H1 (cell line): ENCODE measurements at regions not wholly inside any gene's neighbourhood (a gene's known extent, or its start where the extent isn't known, plus 50 kb on each side); places are given as distances from the start of the nearest gene placed in this dataset.

Experiments
- CTCF ChIA-PET: fragments of 300-600 bp; sonication (Branson Sonifier 250); formaldehyde crosslinking; loops from one replicate; lab custom pipeline; 2021; ENCODE audit not compliant: partially characterized antibody; lab: Charles Lee
- POLR2A ChIA-PET: fragments of 300-600 bp; sonication (Branson Sonifier 250); formaldehyde crosslinking; loops from one replicate; lab custom pipeline; 2021; ENCODE audit warnings: inconsistent platforms; ENCODE audit not compliant: partially characterized antibody; lab: Charles Lee
- DNase-seq, 2 experiments: peaks; one replicate each; pipeline versions ENCODE4 v3.0.0 to v3.0.0-alpha.2; 2010 to 2022; ENCODE audit warnings: low spot score in 2 of 2, low read depth in 1 of 2, mixed read lengths in 1 of 2
- FAIRE-seq: peaks from 2 replicates; lab custom pipeline; 2011; peaks lifted over from hg19 to GRCh38; lab: Jason Lieb, UNC
- H2AFZ ChIP-seq: 2 replicates; pipeline ENCODE4 v1.8.1; 2012; ENCODE audit warnings: low read length, inconsistent platforms
- H2AK5ac ChIP-seq: 2 replicates; pipeline ENCODE4 v1.6.1; 2013; ENCODE audit warnings: low read depth, low read length
- H2BK120ac ChIP-seq: replicated peaks from 2 replicates; pipeline ENCODE3; 2013; ENCODE audit warnings: low read depth, low read length, inconsistent platforms
- H2BK12ac ChIP-seq: 2 replicates; pipeline ENCODE4 v1.6.1; 2013; ENCODE audit warnings: low read depth, low read length
- H2BK15ac ChIP-seq: 2 replicates; pipeline ENCODE4 v1.6.1; 2013; ENCODE audit warnings: low read length
- H2BK20ac ChIP-seq: 2 replicates; pipeline ENCODE4 v1.6.1; 2013; ENCODE audit warnings: low read length
- H2BK5ac ChIP-seq: 2 replicates; pipeline ENCODE4 v1.6.1; 2013; ENCODE audit warnings: low read depth, low read length
- H3K14ac ChIP-seq: 2 replicates; pipeline ENCODE4 v1.6.1; 2013; ENCODE audit warnings: inconsistent platforms; ENCODE audit not compliant: insufficient read length
- H3K18ac ChIP-seq: 2 replicates; pipeline ENCODE4 v1.6.1; 2013; ENCODE audit warnings: low read length; ENCODE audit errors: extremely low read depth
- H3K23ac ChIP-seq: 2 replicates; pipeline ENCODE4 v1.6.1; 2013; ENCODE audit warnings: inconsistent platforms; ENCODE audit not compliant: insufficient read length
- H3K23me2 ChIP-seq: 2 replicates; pipeline ENCODE4 v1.6.1; 2013; ENCODE audit warnings: low read depth, low read length
- H3K27ac ChIP-seq: 2 replicates; pipeline ENCODE4 v1.6.1; 2011; ENCODE audit warnings: low read depth, low read length, inconsistent platforms
- H3K27me3 ChIP-seq, 4 experiments: replicated peaks in 1 of 4; 1 replicate in 1 of 4; 2 replicates in 3 of 4; pipeline versions ENCODE4 v1.6.1 to v1.8.1; 2011 to 2013; ENCODE audit warnings: low read length in 3 of 4, mild to moderate bottlenecking in 3 of 4, inconsistent platforms in 2 of 4, mixed read lengths in 2 of 4, moderate library complexity in 1 of 4; ENCODE audit not compliant: control insufficient read depth in 3 of 4, insufficient read depth in 3 of 4; ENCODE audit errors: extremely low read depth in 1 of 4
- H3K36me3 ChIP-seq, 4 experiments: 2 replicates each; pipeline versions ENCODE4 v1.6.1 to v1.8.1; 2011 to 2013; ENCODE audit warnings: mild to moderate bottlenecking in 4 of 4, low read length in 3 of 4, moderate library complexity in 2 of 4, control low read depth in 1 of 4, inconsistent platforms in 1 of 4; ENCODE audit not compliant: insufficient read depth in 4 of 4, control insufficient read depth in 2 of 4
- H3K4ac ChIP-seq: replicated peaks from 2 replicates; pipeline ENCODE3; 2013; ENCODE audit warnings: low read length, low read depth, mixed read lengths, inconsistent platforms; ENCODE audit not compliant: insufficient read length
- H3K4me1 ChIP-seq, 4 experiments: replicated peaks in 1 of 4; 1 replicate in 1 of 4; 2 replicates in 3 of 4; pipeline versions ENCODE4 v1.6.1 to v1.8.1; 2011 to 2013; ENCODE audit warnings: low read length in 3 of 4, inconsistent platforms in 2 of 4, mixed read lengths in 1 of 4; ENCODE audit not compliant: insufficient read depth in 4 of 4, control insufficient read depth in 3 of 4
- H3K4me2 ChIP-seq, 2 experiments: 2 replicates each; pipeline versions ENCODE4 v1.6.1 to v1.8.1; 2011 to 2013; ENCODE audit warnings: low read depth in 2 of 2, low read length in 2 of 2, control low read depth in 1 of 2, inconsistent platforms in 1 of 2, mild to moderate bottlenecking in 1 of 2; ENCODE audit not compliant: insufficient read depth in 1 of 2
- H3K4me3 ChIP-seq, 4 experiments: fragments of 200-600, 300-600 bp in 1 of 4; sonication (generic), shearing (Covaris generic), sonication (Bioruptor Twin) in 1 of 4; 2 replicates each; pipeline versions ENCODE4 v1.5.1 to v1.8.1; 2011 to 2016; ENCODE audit warnings: low read length in 4 of 4, low read depth in 3 of 4, control low read depth in 2 of 4, inconsistent platforms in 2 of 4, mild to moderate bottlenecking in 2 of 4, mixed read lengths in 1 of 4, moderate library complexity in 1 of 4; ENCODE audit not compliant: insufficient read depth in 2 of 4; ENCODE audit errors: extremely low read depth in 1 of 4
- H3K56ac ChIP-seq: replicated peaks from 2 replicates; pipeline ENCODE3; 2013; ENCODE audit warnings: low read depth, mild to moderate bottlenecking, mixed read lengths, low read length, inconsistent platforms; ENCODE audit not compliant: insufficient read length
- H3K79me1 ChIP-seq: 2 replicates; pipeline ENCODE4 v1.6.1; 2013; ENCODE audit warnings: low read depth, low read length, control low read depth
- H3K79me2 ChIP-seq, 2 experiments: 2 replicates each; pipeline versions ENCODE4 v1.6.1 to v1.8.1; 2012 to 2013; ENCODE audit warnings: low read length in 2 of 2, mild to moderate bottlenecking in 2 of 2, inconsistent platforms in 1 of 2; ENCODE audit not compliant: insufficient read depth in 2 of 2, control insufficient read depth in 1 of 2
- H3K9ac ChIP-seq, 4 experiments: replicated peaks in 1 of 4; 1 replicate in 1 of 4; 2 replicates in 3 of 4; pipeline versions ENCODE4 v1.6.1 to v1.8.1; 2011 to 2013; ENCODE audit warnings: low read depth in 3 of 4, low read length in 3 of 4, control low read depth in 2 of 4, mild to moderate bottlenecking in 2 of 4, moderate library complexity in 2 of 4, inconsistent platforms in 1 of 4; ENCODE audit errors: extremely low read depth in 1 of 4
- H3K9me3 ChIP-seq, 2 experiments: 2 replicates each; pipeline versions ENCODE4 v1.6.1 to v1.8.1; 2012 to 2013; ENCODE audit warnings: mild to moderate bottlenecking in 2 of 2, moderate library complexity in 2 of 2, control low read depth in 1 of 2, inconsistent platforms in 1 of 2, low read depth in 1 of 2, low read length in 1 of 2, mixed read lengths in 1 of 2; ENCODE audit not compliant: insufficient read depth in 2 of 2
- H4K20me1 ChIP-seq, 2 experiments: replicated peaks in 1 of 2; 2 replicates each; pipeline versions ENCODE3 to v1.8.1; 2011 to 2013; ENCODE audit warnings: inconsistent platforms in 2 of 2, low read length in 2 of 2, mild to moderate bottlenecking in 1 of 2; ENCODE audit not compliant: insufficient read depth in 2 of 2, control insufficient read depth in 1 of 2
- H4K5ac ChIP-seq: 2 replicates; pipeline ENCODE4 v1.6.1; 2013; ENCODE audit warnings: low read length, low read depth, mixed read lengths, inconsistent platforms; ENCODE audit not compliant: insufficient read length
- H4K8ac ChIP-seq: 2 replicates; pipeline ENCODE4 v1.8.0; 2013; ENCODE audit warnings: mild to moderate bottlenecking, moderate library complexity, low read length, inconsistent platforms; ENCODE audit not compliant: insufficient read depth; ENCODE audit errors: extremely low read depth
- H4K91ac ChIP-seq: replicated peaks from 2 replicates; pipeline ENCODE3; 2013; ENCODE audit warnings: low read length, mixed read lengths, inconsistent platforms; ENCODE audit not compliant: insufficient read length
- BACH1 ChIP-seq: IDR thresholded peaks from 2 replicates; pipeline ENCODE4 v1.6.1; 2012; ENCODE audit warnings: low read length, improper control_type of control experiment
- BCL11A ChIP-seq, 2 experiments: IDR thresholded peaks; one replicate each; pipeline ENCODE4 v1.6.1; 2011; ENCODE audit warnings: low read depth in 2 of 2, low read length in 2 of 2, mild to moderate bottlenecking in 2 of 2
- CBX5 ChIP-seq: fragments of 300-800, 300-1000 bp; sonication (generic); IDR thresholded peaks from 2 replicates; pipeline ENCODE4 v1.7.1; 2016; ENCODE audit warnings: antibody characterized with exemption, low read length, low read depth
- CEBPB ChIP-seq: IDR thresholded peaks from 2 replicates; pipeline ENCODE4 v1.6.1; 2012; ENCODE audit warnings: low read depth, low read length
- EGR1 ChIP-seq: IDR thresholded peaks from 2 replicates; pipeline ENCODE4 v1.6.1; 2011; ENCODE audit warnings: low read depth, low read length, borderline replicate concordance
- EZH2 ChIP-seq: fragments of 200-600 bp; sonication (generic); IDR thresholded peaks from 2 replicates; pipeline ENCODE4 v1.7.1; 2012; ENCODE audit warnings: low read depth, mild to moderate bottlenecking, moderate library complexity, low read length, inconsistent platforms; ENCODE audit not compliant: severe bottlenecking
- FOSL1 ChIP-seq: IDR thresholded peaks from 2 replicates; pipeline ENCODE4 v1.6.1; 2011; ENCODE audit warnings: mild to moderate bottlenecking, low read depth, low read length, moderate library complexity; ENCODE audit not compliant: insufficient read depth
- GTF2F1 ChIP-seq: IDR thresholded peaks from 2 replicates; pipeline ENCODE4 v1.6.1; 2012; ENCODE audit warnings: low read depth, low read length, improper control_type of control experiment, borderline replicate concordance
- NANOG ChIP-seq: IDR thresholded peaks from 2 replicates; pipeline ENCODE4 v1.6.1; 2011; ENCODE audit warnings: low read length, low read depth, mild to moderate bottlenecking, inconsistent platforms; ENCODE audit not compliant: insufficient read depth, poor library complexity, severe bottlenecking
- PHF8 ChIP-seq: fragments of 200-600 bp; sonication (generic); conservative IDR thresholded peaks from 2 replicates; pipeline ENCODE4 v1.7.1; 2012; ENCODE audit warnings: low read depth, mild to moderate bottlenecking, inconsistent platforms, low read length, moderate library complexity
- RNF2 ChIP-seq: fragments of 200-900, 300-1000 bp; sonication (generic); IDR thresholded peaks from 2 replicates; pipeline ENCODE4 v1.7.1; 2016; ENCODE audit warnings: borderline replicate concordance, low read depth, mild to moderate bottlenecking, antibody characterized with exemption, low read length; ENCODE audit not compliant: poor library complexity, severe bottlenecking; ENCODE audit errors: missing control alignments
- SUZ12 ChIP-seq: fragments of 200-600 bp; sonication (generic); IDR thresholded peaks from 2 replicates; pipeline ENCODE4 v1.6.1; 2012; ENCODE audit warnings: mild to moderate bottlenecking, inconsistent platforms, low read length, moderate library complexity, mixed read lengths
- TAF7 ChIP-seq: optimal IDR thresholded peaks from 2 replicates; pipeline ENCODE3; 2011; ENCODE audit warnings: low read depth, mild to moderate bottlenecking, inconsistent platforms, low read length, moderate library complexity, borderline replicate concordance
- TCF12 ChIP-seq: IDR thresholded peaks from 2 replicates; pipeline ENCODE4 v1.6.1; 2011; ENCODE audit warnings: low read depth, mild to moderate bottlenecking, low read length
- TEAD4 ChIP-seq: IDR thresholded peaks from 2 replicates; pipeline ENCODE4 v1.6.1; 2012; ENCODE audit warnings: low read depth, low read length, inconsistent platforms, mixed read lengths
- WGBS, 2 experiments: shearing (Covaris generic) in 1 of 2; methylation state at CpG; one replicate each; pipeline versions ENCODE4 v1.1.6 to v1.1.7; 2013 to 2015; ENCODE audit warnings: low lambda C conversion rate in 2 of 2, mixed read lengths in 2 of 2, inconsistent platforms in 1 of 2, low coverage in 1 of 2, missing lambda C conversion rate in 1 of 2; ENCODE audit not compliant: insufficient replicate concordance in 2 of 2, insufficient coverage in 1 of 2, insufficient read length in 1 of 2; ENCODE audit errors: extremely low coverage in 1 of 2, missing lambda C conversion rate in 1 of 2; 5-methylcytosine and 5-hydroxymethylcytosine counted together

- CTCF ChIA-PET = interaction anchor here (1.0 to 3.5 kb wide), 3 partner anchors 10 to 862 kb away, joined by 3 to 18 read pairs (median 12); no protein-coding TSS in a partner anchor
- TF ChIP-seq EGR1 (no peak), CEBPB (no peak), GTF2F1 (no peak), NANOG (no peak), SUZ12 (no peak), EZH2 (no peak), BACH1 (no peak), PHF8 (no peak), CBX5 (no peak), FOSL1 (no peak), TCF12 (no peak), TAF7 (no peak), BCL11A (IDR thresholded peaks at IDR 0.05; ENCODE audit: low read depth in 2 of 2, low read length in 2 of 2) (no peak), TEAD4 (no peak), RNF2 (no peak)
These were observed 521.4 kb downstream of the DNAJB9 start for GRCh38 chr7:109091042-109091441.

More at GRCh38 chr7:109091042-109091441, 521.4 kb downstream of the DNAJB9 start:
- no peak overlapping the region for H3K4ac ChIP-seq
- no peak overlapping the region for H4K91ac ChIP-seq
- H3K9ac ChIP-seq = no peak overlapping the region
- no peaks in the 10 kb centered on the region for H3K79me1 ChIP-seq
- no peak overlapping the region for H2BK120ac ChIP-seq
- H2BK15ac ChIP-seq = no peak overlapping the region
- DNase-seq = no peak
- H2AK5ac ChIP-seq = no peak overlapping the region
- H3K27me3 ChIP-seq = no peaks in the 10 kb centered on the region
- H3K27ac ChIP-seq = no peak overlapping the region
- no peak overlapping the region for H3K18ac ChIP-seq
- no peak overlapping the region for H2BK5ac ChIP-seq
- H2AFZ ChIP-seq = no peak overlapping the region
- H3K36me3 ChIP-seq = no peaks in the 10 kb centered on the region
- POLR2A ChIA-PET = no interaction called here
- no peak overlapping the region for H4K5ac ChIP-seq
- H4K8ac ChIP-seq = no peak overlapping the region
- no peaks in the 10 kb centered on the region for H4K20me1 ChIP-seq
- no peaks in the 10 kb centered on the region for H3K4me1 ChIP-seq
- H3K4me3 ChIP-seq = no peak overlapping the region
- no peak overlapping the region for H2BK20ac ChIP-seq
- FAIRE-seq = no peak
- H3K14ac ChIP-seq = no peak overlapping the region
- no peak overlapping the region for H3K4me2 ChIP-seq
- H3K79me2 ChIP-seq = no peaks in the 10 kb centered on the region
- H3K56ac ChIP-seq = no peak overlapping the region
- 87% methylated on average over 1 of the region's 1 CpG; no CpG with 5 or more reads in 1 of the 2 experiments for WGBS, 2 experiments
- no peak overlapping the region for H3K23ac ChIP-seq
- H3K9me3 ChIP-seq = no peaks in the 10 kb centered on the region
- H3K23me2 ChIP-seq = no peaks in the 10 kb centered on the region
- no peak overlapping the region for H2BK12ac ChIP-seq
